CD4-positive, alpha-beta T cell treated with Interleukin-17A for 4 hours (primary cell): ENCODE measurements at regions not wholly inside any gene's neighbourhood (a gene's known extent, or its start where the extent isn't known, plus 50 kb on each side); places are given as distances from the start of the nearest gene placed in this dataset.

Experiments used
- DNase-seq: peaks from one replicate; pipeline ENCODE4 v3.0.0-alpha.2; 2020; ENCODE audit warnings: mixed read lengths

DNA sequence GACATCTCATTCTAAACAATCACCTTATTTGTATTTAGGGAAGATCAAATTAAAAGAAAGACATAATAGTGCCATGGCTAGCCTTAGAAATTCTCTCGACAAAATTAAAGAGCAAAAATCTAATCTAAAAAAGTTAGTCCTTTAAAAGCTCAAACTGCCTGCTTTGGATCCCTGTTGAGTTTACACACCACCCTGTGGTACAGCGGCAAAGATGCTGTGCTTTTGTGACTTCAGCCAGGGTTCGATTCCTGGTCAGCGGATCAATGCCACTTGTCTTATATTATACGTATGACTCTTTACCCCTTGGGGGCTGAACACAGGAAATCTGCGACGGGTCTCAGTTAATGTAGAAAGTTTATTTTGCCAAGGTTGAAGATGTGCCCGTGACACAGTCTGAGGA, 51.3 kb upstream of the VOPP1 start:
- no peak for DNase-seq

DNA sequence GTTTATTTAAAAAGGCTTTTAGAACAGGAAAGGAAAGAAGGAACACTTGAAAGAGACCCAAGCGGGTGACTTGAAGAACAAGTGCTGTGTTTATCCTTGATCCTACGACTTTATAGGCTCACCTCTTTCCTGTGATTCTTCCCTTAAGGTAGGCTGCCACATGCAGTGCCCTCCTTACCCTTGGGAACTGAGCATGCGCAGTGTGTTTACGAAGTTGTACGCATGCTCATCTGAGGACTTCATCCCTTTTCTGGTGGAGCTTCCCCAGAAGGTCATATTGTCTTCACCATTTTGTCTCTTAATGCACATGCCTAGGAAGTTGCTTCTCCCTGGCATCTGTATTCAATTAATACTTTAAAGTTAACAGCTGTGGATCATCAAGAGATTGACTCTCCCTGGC, 49.9 kb upstream of the VOPP1 start:
- DNase-seq: no peak
